Natural killer cell (primary cell): ENCODE measurements at regions not wholly inside any gene's neighbourhood (a gene's known extent, or its start where the extent isn't known, plus 50 kb on each side); places are given as distances from the start of the nearest gene placed in this dataset.

Experiments
- ATAC-seq, 3 donors: fragments of 150-1000 bp in 2 of 3; fragments of 200-7000 bp in 1 of 3; cut with Tn5 transposase; 1 replicate in 1 of 3; 2 replicates in 2 of 3; pipeline ENCODE4 v1.10.0; 2021; ENCODE audit warnings: mild to moderate bottlenecking in 2 of 3, moderate library complexity in 2 of 3
- DNase-seq, 2 donors: peaks; one replicate each; pipeline versions ENCODE4 v3.0.0 to v3.0.0-alpha.2; 2013 to 2021; ENCODE audit warnings: mixed read lengths in 1 of 2
- H3K27ac ChIP-seq: one replicate; pipeline ENCODE4 v1.5.1; 2013; ENCODE audit warnings: mild to moderate bottlenecking, low read length
- H3K27me3 ChIP-seq: one replicate; pipeline ENCODE4 v1.6.1; 2013; ENCODE audit warnings: low read length; ENCODE audit not compliant: control insufficient read depth, insufficient read depth
- H3K36me3 ChIP-seq: one replicate; pipeline ENCODE4 v1.6.1; 2013; ENCODE audit warnings: low read length; ENCODE audit not compliant: control insufficient read depth, insufficient read depth
- H3K4me1 ChIP-seq: one replicate; pipeline ENCODE4 v1.6.1; 2013; ENCODE audit warnings: low read length; ENCODE audit not compliant: control insufficient read depth, insufficient read depth
- H3K4me3 ChIP-seq: one replicate; pipeline ENCODE4 v1.5.1; 2013; ENCODE audit warnings: low read length
- H3K9me3 ChIP-seq: one replicate; pipeline ENCODE4 v1.6.1; 2013; ENCODE audit warnings: low read length; ENCODE audit not compliant: control insufficient read depth, insufficient read depth
- H3K27ac Mint-ChIP-seq, 2 donors: one replicate each; pipeline ENCODE4 v1.8.0; 2022; ENCODE audit warnings: mild to moderate bottlenecking in 2 of 2, mixed read lengths in 2 of 2, moderate library complexity in 1 of 2
- H3K27me3 Mint-ChIP-seq, 2 donors: one replicate each; pipeline ENCODE4 v1.8.0; 2022; ENCODE audit warnings: low read depth in 2 of 2, mixed read lengths in 2 of 2
- H3K36me3 Mint-ChIP-seq: one replicate; pipeline ENCODE4 v1.8.0; 2022; ENCODE audit warnings: mixed read lengths
- H3K4me1 Mint-ChIP-seq, 2 donors: one replicate each; pipeline ENCODE4 v1.8.0; 2022; ENCODE audit warnings: mixed read lengths in 2 of 2
- H3K4me3 Mint-ChIP-seq: one replicate; pipeline ENCODE4 v1.8.0; 2022; ENCODE audit warnings: mild to moderate bottlenecking, moderate library complexity, mixed read lengths
- H3K9me3 Mint-ChIP-seq, 2 donors: one replicate each; pipeline ENCODE4 v1.8.0; 2022; ENCODE audit warnings: mixed read lengths in 2 of 2
- CTCF ChIP-seq: fragments of 200-600 bp; IDR thresholded peaks from one replicate; pipeline ENCODE4 v1.8.0; 2022; ENCODE audit warnings: antibody characterized with exemption
- WGBS: methylation state at CpG from one replicate; pipeline ENCODE4 v1.1.7; 2013; ENCODE audit warnings: missing lambda C conversion rate; ENCODE audit not compliant: insufficient coverage; 5-methylcytosine and 5-hydroxymethylcytosine counted together
- intact Hi-C: fragments of 100-400 bp; cut with micrococcal nuclease; formaldehyde crosslinking; loops from one replicate; pipeline ENCODE4 v1.14.2; 2022

- Histone ChIP-seq H3K9me3 (no peaks in the 10 kb centered on the region), H3K36me3 (no peaks in the 10 kb centered on the region), H3K4me3 (no peak overlapping the region), H3K27ac (no peak overlapping the region), H3K27me3 (no peaks in the 10 kb centered on the region), H3K4me1 (no peaks in the 10 kb centered on the region)
- ATAC-seq: no peak
- Mint-ChIP-seq H3K27me3 (no peaks in the 10 kb centered on the region), H3K36me3 (no peaks in the 10 kb centered on the region), H3K4me1 (no peaks in the 10 kb centered on the region), H3K27ac (no peak overlapping the region), H3K9me3 (peaks cover 6 to 7% of the 10 kb centered on the region in 2 donors), H3K4me3 (no peak overlapping the region)
- DNase-seq: no peak
- no peak for TF ChIP-seq CTCF
- intact Hi-C loops: no loop called here
Measured at GRCh38 chr9:81077572-81077971, 611.8 kb downstream of the TLE1 start.

- H3K27me3 Mint-ChIP-seq: no peaks in the 10 kb centered on the region
- no peak overlapping the region for H3K27ac Mint-ChIP-seq
- intact Hi-C loops: no loop called here
- TF ChIP-seq CTCF: no peak
- H3K36me3 ChIP-seq: no peaks in the 10 kb centered on the region
- no peak overlapping the region for H3K27ac ChIP-seq
- H3K9me3 Mint-ChIP-seq: peaks cover 6 to 9% of the 10 kb centered on the region in 2 donors
- no peaks in the 10 kb centered on the region for H3K36me3 Mint-ChIP-seq
- no peaks in the 10 kb centered on the region for H3K4me1 Mint-ChIP-seq
- 66% methylated on average over 2 of the region's 2 CpGs for WGBS
- H3K27me3 ChIP-seq: no peaks in the 10 kb centered on the region
- no peak overlapping the region for H3K4me3 Mint-ChIP-seq
- H3K4me3 ChIP-seq: no peak overlapping the region
- DNase-seq (no peak), ATAC-seq (no peak)
- no peaks in the 10 kb centered on the region for H3K9me3 ChIP-seq
- H3K4me1 ChIP-seq: no peaks in the 10 kb centered on the region
Measured at GRCh38 chr9:81076131-81076530, 613.2 kb downstream of the TLE1 start.

GRCh38 chr9:81074221-81074620 is 615.1 kb downstream of the TLE1 start:
- no peak for ATAC-seq

More at GRCh38 chr9:81074221-81074620, 615.1 kb downstream of the TLE1 start:
- Histone ChIP-seq H3K9me3 (no peaks in the 10 kb centered on the region), H3K4me3 (no peak overlapping the region), H3K27me3 (no peaks in the 10 kb centered on the region), H3K36me3 (no peaks in the 10 kb centered on the region), H3K4me1 (no peaks in the 10 kb centered on the region), H3K27ac (no peak overlapping the region)
- Mint-ChIP-seq H3K4me1 (no peaks in the 10 kb centered on the region), H3K9me3 (peaks cover 3% of the 10 kb centered on the region in 2 donors), H3K27ac (no peak overlapping the region), H3K27me3 (no peaks in the 10 kb centered on the region), H3K4me3 (no peak overlapping the region), H3K36me3 (no peaks in the 10 kb centered on the region)
- DNase-seq: no peak
- no peak for TF ChIP-seq CTCF
- 86% methylated on average over 4 of the region's 4 CpGs for WGBS
- intact Hi-C loops: no loop called here
